HAP-1 (cell line): ENCODE measurements at regions not wholly inside any gene's neighbourhood (a gene's known extent, or its start where the extent isn't known, plus 50 kb on each side); places are given as distances from the start of the nearest gene placed in this dataset.

ENCODE experiments used
- DNase-seq, 2 experiments: peaks; one replicate each; pipeline ENCODE4 v3.0.0-alpha.2; 2016 to 2020; ENCODE audit warnings: low spot score in 2 of 2
- H3K27me3 ChIP-seq: fragments of 250-450 bp; sonication (Bioruptor Pico); 2 replicates; pipeline ENCODE4 v1.5.1; 2020; ENCODE audit warnings: low read depth, mild to moderate bottlenecking, moderate library complexity
- H3K36me3 ChIP-seq: fragments of 250-450 bp; sonication (Bioruptor Pico); replicated peaks from 2 replicates; pipeline ENCODE4 v1.5.1; 2020; ENCODE audit warnings: mild to moderate bottlenecking
- H3K4me1 ChIP-seq: fragments of 250-450 bp; sonication (Bioruptor Pico); 2 replicates; pipeline ENCODE4 v1.5.1; 2020; ENCODE audit warnings: mild to moderate bottlenecking
- H3K4me3 ChIP-seq: fragments of 250-450 bp; sonication (Bioruptor Pico); 2 replicates; pipeline ENCODE4 v1.5.1; 2020; ENCODE audit warnings: mild to moderate bottlenecking, moderate library complexity
- H3K9me3 ChIP-seq: fragments of 250-450 bp; sonication (Bioruptor Pico); 2 replicates; pipeline ENCODE4 v1.5.1; 2020; ENCODE audit warnings: mild to moderate bottlenecking, moderate library complexity
- in situ Hi-C: fragments of 300-500 bp; cut with MboI; formaldehyde crosslinking; loops from 3 replicates; pipeline ENCODE4 v1.14.3; 2020; ENCODE audit warnings: low sequenced_read_pairs, inconsistent platforms, mixed read lengths

- DNase-seq = no peak
- in situ Hi-C loops = no loop called here
- Histone ChIP-seq H3K4me3 (no peak overlapping the region), H3K4me1 (no peaks in the 10 kb centered on the region), H3K27me3 (peaks cover 3% of the 10 kb centered on the region; the same call in 1 of the 2 replicates), H3K36me3 (no peaks in the 10 kb centered on the region), H3K9me3 (no peaks in the 10 kb centered on the region)
These were observed 106.3 kb upstream of the PTPRZ1 start for GRCh38 chr7:121766676-121767075.

- DNase-seq = no peak
- in situ Hi-C loops = no loop called here
These were observed 111.6 kb upstream of the PTPRZ1 start for GRCh38 chr7:121761399-121761798.

DNA sequence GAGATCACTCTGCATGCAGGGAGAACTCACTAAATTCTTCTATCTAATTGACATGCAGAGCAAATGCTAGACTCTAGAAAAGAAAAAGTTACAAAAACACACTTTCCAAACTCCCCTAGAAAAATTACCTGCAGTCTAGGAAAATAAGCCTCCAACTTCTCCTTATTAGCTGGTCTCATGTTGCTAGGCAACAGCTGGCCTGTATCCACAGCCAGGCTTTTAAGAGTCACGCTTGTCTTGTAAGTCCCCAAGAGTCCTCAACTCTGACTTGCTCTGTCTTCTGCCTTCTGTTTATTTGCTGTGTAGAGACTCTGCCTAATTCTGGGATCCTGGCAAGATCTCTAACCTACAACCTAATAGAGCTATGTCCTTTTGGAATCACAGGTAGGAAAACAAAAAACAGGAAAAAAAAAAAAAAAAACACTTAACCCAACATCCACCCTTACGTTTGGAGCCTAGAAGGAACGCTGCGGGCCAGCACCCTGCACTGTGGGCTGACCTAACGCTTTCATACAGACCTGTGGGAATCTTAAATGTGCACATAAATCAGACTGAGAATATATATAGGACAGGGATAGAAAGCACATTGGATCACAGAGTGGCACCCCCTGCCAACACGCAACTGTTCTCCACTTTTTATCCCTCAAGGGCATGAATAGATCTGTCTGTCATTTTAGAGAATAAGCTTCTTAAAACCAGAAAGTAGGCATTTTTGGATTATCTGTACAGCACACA, 117.0 kb upstream of the PTPRZ1 start:
- Histone ChIP-seq H3K9me3 (no peaks in the 10 kb centered on the region), H3K27me3 (peaks cover 11% of the 10 kb centered on the region), H3K4me3 (no peak overlapping the region), H3K4me1 (no peaks in the 10 kb centered on the region), H3K36me3 (no peaks in the 10 kb centered on the region)
- in situ Hi-C loops = no loop called here
- no peak for DNase-seq

More at GRCh38 chr7:121761399-121761798, 111.6 kb upstream of the PTPRZ1 start:
- Histone ChIP-seq H3K4me3 (no peak overlapping the region), H3K4me1 (no peaks in the 10 kb centered on the region), H3K36me3 (no peaks in the 10 kb centered on the region), H3K27me3 (peaks cover 2% of the 10 kb centered on the region; the same call in 1 of the 2 replicates), H3K9me3 (no peaks in the 10 kb centered on the region)

- no peaks in the 10 kb centered on the region for H3K4me1 ChIP-seq
- H3K36me3 ChIP-seq = no peaks in the 10 kb centered on the region
- in situ Hi-C loops = no loop called here
- DNase-seq = no peak
- peaks cover 11% of the 10 kb centered on the region for H3K27me3 ChIP-seq
- no peak overlapping the region for H3K4me3 ChIP-seq
- H3K9me3 ChIP-seq = no peaks in the 10 kb centered on the region
These were observed 117.7 kb upstream of the PTPRZ1 start for GRCh38 chr7:121755286-121755685.

- Histone ChIP-seq H3K4me3 (no peak overlapping the region), H3K4me1 (no peaks in the 10 kb centered on the region), H3K36me3 (no peaks in the 10 kb centered on the region), H3K9me3 (no peaks in the 10 kb centered on the region), H3K27me3 (peaks cover 11% of the 10 kb centered on the region)
- in situ Hi-C loops = no loop called here
- no peak for DNase-seq
These were observed 119.0 kb upstream of the PTPRZ1 start for GRCh38 chr7:121753944-121754343.

DNA sequence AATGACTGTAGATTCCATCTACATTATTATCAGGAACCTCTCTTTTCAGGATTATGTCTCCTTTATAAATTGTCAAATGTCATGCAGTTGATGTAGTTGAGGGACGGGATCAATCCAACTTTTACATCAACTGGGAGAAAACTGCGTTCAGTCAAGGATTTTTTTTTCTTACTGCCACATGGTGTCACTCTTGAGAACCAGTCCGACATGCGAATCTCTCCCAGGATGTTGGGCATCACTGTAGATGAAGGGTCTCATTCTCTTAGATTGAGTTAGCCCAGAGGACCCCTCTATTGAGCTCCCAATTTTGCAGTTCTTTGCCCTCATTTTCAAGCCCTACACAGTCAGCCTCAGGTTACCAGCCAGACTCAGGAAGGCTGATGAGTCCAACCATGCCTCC, 120.3 kb upstream of the PTPRZ1 start:
- no peak overlapping the region for H3K4me3 ChIP-seq
- peaks cover 12% of the 10 kb centered on the region for H3K27me3 ChIP-seq
- DNase-seq = peak in 1 of 2 experiments; percentile 12
- in situ Hi-C loops = no loop called here
- no peaks in the 10 kb centered on the region for H3K9me3 ChIP-seq
- H3K36me3 ChIP-seq = no peaks in the 10 kb centered on the region
- no peaks in the 10 kb centered on the region for H3K4me1 ChIP-seq

- Histone ChIP-seq H3K4me1 (no peaks in the 10 kb centered on the region), H3K4me3 (no peak overlapping the region), H3K9me3 (no peaks in the 10 kb centered on the region), H3K36me3 (no peaks in the 10 kb centered on the region), H3K27me3 (peaks cover 12% of the 10 kb centered on the region)
- in situ Hi-C loops = no loop called here
- DNase-seq = no peak
These were observed 124.4 kb upstream of the PTPRZ1 start for GRCh38 chr7:121748546-121748945.

DNA sequence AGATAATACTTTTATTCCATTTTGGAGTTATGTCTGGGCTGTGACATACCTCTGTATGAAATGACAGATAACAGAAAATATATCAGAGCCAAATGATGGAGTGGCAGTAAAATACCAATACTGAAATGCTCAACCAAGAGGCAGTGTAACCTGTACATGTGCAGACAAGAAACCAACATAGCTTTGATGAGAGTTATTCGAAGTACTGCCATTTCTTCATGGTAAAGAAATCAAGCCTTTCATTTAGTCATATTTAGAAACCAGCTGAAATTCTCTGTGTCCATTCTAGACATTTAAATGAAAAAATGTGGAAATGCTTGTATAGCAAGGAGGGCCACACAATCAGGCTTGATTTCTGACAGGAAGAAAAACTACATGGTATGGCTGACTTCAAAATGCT, 127.1 kb upstream of the PTPRZ1 start:
- DNase-seq = no peak
- H3K36me3 ChIP-seq = no peaks in the 10 kb centered on the region
- no peaks in the 10 kb centered on the region for H3K4me1 ChIP-seq
- in situ Hi-C loops = no loop called here
- no peaks in the 10 kb centered on the region for H3K9me3 ChIP-seq
- no peak overlapping the region for H3K4me3 ChIP-seq
- peaks cover 3% of the 10 kb centered on the region for H3K27me3 ChIP-seq

GRCh38 chr7:121744877-121745276, 128.1 kb upstream of the PTPRZ1 start:
- Histone ChIP-seq H3K36me3 (no peaks in the 10 kb centered on the region), H3K9me3 (no peaks in the 10 kb centered on the region), H3K4me1 (no peaks in the 10 kb centered on the region), H3K27me3 (peaks cover 3% of the 10 kb centered on the region), H3K4me3 (no peak overlapping the region)
- DNase-seq = no peak
- in situ Hi-C loops = no loop called here

DNA sequence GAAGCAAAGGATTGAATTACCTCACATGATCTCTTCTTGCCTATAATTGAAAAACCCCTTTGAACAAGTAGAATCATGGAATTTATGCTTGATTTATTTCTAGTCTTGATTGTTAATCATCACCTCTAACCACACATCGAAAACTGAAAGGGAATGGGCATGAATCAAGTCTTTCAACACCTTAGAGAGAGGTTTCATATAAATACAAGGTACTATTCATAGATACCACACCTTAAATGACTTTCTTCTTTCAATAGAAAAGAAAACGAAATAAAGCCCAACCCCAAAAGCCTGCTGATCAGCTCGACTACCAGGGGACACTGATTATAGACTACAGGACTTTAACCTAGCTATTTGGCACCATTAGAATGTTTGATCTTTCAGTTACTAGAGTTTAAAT, 128.6 kb upstream of the PTPRZ1 start:
- Histone ChIP-seq H3K4me1 (no peaks in the 10 kb centered on the region), H3K9me3 (no peaks in the 10 kb centered on the region), H3K27me3 (peaks cover 3% of the 10 kb centered on the region), H3K4me3 (no peak overlapping the region), H3K36me3 (no peaks in the 10 kb centered on the region)
- in situ Hi-C loops = no loop called here
- no peak for DNase-seq

DNA sequence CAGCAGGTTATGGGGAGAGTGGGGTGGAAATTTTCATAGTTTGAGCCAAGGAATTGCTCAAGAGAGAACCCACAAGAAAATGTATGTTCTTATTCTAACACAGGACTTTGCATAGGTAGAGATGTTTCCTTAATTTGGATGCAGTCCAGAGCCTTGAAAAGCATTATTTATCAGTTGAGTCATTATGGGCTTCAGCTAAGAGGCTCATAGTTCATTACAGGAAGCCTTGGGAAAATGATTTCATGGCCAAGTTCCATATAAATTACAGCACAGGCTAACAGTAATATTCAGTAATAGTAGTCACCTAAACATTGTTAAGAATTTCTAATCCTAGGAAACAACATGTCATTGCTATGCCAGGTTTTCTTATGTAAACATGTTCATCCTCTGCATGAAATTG, 131.1 kb upstream of the PTPRZ1 start:
- in situ Hi-C loops = no loop called here

DNA sequence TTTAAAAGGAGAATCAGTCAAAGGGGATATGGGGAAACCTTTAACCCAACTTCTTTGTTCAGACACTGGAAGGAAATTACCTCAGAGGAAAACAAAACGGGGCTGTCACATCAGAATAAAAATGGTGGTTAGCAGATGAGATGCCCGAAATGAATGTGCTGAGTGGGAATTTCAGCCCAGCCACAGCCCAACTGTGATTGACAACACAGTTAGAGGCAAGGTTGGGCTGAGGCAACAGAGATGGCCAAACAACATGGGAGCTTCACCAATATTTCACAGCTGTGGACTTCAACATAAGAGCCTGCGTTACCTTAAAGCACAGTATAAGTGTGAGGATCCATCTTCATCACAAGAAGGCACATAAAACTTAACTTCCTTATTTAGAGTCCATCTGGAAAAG, 133.5 kb upstream of the PTPRZ1 start:
- Histone ChIP-seq H3K4me1 (no peaks in the 10 kb centered on the region), H3K4me3 (no peak overlapping the region), H3K9me3 (no peaks in the 10 kb centered on the region), H3K36me3 (no peaks in the 10 kb centered on the region), H3K27me3 (no peaks in the 10 kb centered on the region)
- no peak for DNase-seq
- in situ Hi-C loops = no loop called here

More for the DNA sequence above, 131.1 kb upstream of the PTPRZ1 start:
- DNase-seq = no peak
- H3K36me3 ChIP-seq = no peaks in the 10 kb centered on the region
- no peaks in the 10 kb centered on the region; the same call in 1 of the 2 replicates for H3K27me3 ChIP-seq
- H3K4me1 ChIP-seq = no peaks in the 10 kb centered on the region
- no peak overlapping the region for H3K4me3 ChIP-seq
- H3K9me3 ChIP-seq = no peaks in the 10 kb centered on the region

GRCh38 chr7:121730869-121731268, 142.1 kb upstream of the PTPRZ1 start:
- Histone ChIP-seq H3K9me3 (no peaks in the 10 kb centered on the region; the same call in 1 of the 2 replicates), H3K4me1 (no peaks in the 10 kb centered on the region), H3K4me3 (no peak overlapping the region), H3K27me3 (no peaks in the 10 kb centered on the region), H3K36me3 (no peaks in the 10 kb centered on the region)
- no peak for DNase-seq
- in situ Hi-C loops = no loop called here

DNA sequence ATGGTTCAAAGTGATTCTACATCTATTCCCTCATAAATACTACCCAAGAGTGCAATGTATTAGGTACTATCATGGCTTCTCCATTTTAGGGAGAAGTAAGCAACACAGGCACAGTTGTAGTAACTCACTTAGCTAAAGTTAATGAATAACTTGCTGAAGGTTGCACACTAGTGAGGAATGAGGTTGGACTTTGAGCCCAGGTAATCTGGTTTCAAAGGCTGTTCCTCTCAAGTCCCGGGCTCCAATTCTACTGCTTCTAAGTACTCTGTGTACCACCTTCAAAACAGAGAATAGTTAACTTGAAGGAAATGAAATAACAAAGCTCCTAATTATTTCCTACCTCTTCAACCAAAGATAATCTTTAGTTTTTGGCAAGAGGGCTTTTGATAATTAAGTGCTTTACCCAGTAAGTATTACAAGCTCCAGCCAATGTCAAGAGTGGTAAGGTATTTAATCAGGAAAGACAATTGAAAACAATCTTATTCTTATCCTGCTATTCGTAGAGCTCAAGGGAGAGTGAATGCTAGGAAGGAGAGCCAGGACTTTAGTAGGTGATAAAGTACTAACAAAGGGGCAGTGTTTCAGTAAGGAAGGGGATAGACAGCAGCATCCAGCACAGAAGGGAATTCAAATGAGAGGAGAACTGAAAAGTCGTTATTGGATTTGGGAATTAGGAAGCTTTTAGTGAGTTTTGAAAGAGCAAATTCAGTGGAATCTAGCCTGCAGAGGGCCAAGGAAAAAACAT, 158.2 kb upstream of the PTPRZ1 start:
- Histone ChIP-seq H3K36me3 (no peaks in the 10 kb centered on the region), H3K4me1 (no peaks in the 10 kb centered on the region), H3K4me3 (no peak overlapping the region), H3K9me3 (no peaks in the 10 kb centered on the region), H3K27me3 (no peaks in the 10 kb centered on the region)
- DNase-seq = no peak
- in situ Hi-C loops = no loop called here
